ENCODE measurements at regions not wholly inside any gene's neighbourhood (a gene's known extent, or its start where the extent isn't known, plus 50 kb on each side); places are given as distances from the start of the nearest gene placed in this dataset.

DNA sequence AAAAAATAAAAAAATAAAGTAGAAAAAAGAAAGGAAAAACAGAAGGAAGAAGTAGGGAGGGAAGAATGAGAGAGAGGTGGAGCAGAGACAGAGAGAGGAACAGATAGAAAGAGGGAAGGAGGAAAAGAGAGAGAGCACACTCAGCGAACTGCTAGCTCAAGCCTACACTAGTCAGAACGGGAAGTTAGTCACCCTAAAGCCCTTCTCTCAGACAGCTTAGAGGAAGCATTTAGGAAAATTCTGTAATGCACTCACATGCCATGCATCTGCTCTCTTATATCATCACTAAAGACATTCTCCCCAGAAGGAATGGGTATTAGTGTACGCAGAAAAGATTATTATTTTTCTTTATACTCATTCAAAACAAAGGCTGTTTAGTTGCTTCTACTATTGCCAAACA is 68.1 kb upstream of the SULT1C3 start:
- Histone ChIP-seq H3K18ac (ENCODE audit: insufficient read length, low read depth, low read length) (no peak overlapping the region), H4K5ac (ENCODE audit: insufficient read length, low read depth, low read length) (no peak overlapping the region), H3K4me1 (ENCODE audit: insufficient read depth, low read length) (no peaks in the 10 kb centered on the region), H2BK15ac (ENCODE audit: low read depth, low read length) (no peak overlapping the region), H4K91ac (ENCODE audit: insufficient read length, low read depth, low read length) (no peak overlapping the region), H3K9me3 (ENCODE audit: control insufficient read depth, low read depth, low read length) (no peaks in the 10 kb centered on the region), H2BK120ac (ENCODE audit: low read depth, low read length, poor library complexity, severe bottlenecking) (no peak overlapping the region), H3K4me2 (ENCODE audit: insufficient read depth, insufficient read length, low read length) (no peak overlapping the region), H3K4ac (ENCODE audit: low read depth, low read length) (no peak overlapping the region), H3K14ac (ENCODE audit: insufficient read depth, low read length) (no peak overlapping the region), H2AK5ac (ENCODE audit: insufficient read length, low read length) (no peak overlapping the region), H3K23ac (ENCODE audit: insufficient read length, low read depth, low read length) (no peak overlapping the region), H2BK5ac (ENCODE audit: insufficient read length, low read length) (no peak overlapping the region), H2BK12ac (ENCODE audit: insufficient read length, low read depth, low read length) (no peak overlapping the region), H2BK20ac (ENCODE audit: low read depth, low read length, poor library complexity, severe bottlenecking) (no peak overlapping the region), H3K79me2 (ENCODE audit: insufficient read depth, low read length) (no peaks in the 10 kb centered on the region; the same call in 1 of the 2 replicates), H4K8ac (replicated peaks; ENCODE audit: insufficient read length, low read depth, low read length) (no peak overlapping the region), H3K56ac (ENCODE audit: insufficient read length, low read depth, low read length) (no peak overlapping the region), H3K27ac (ENCODE audit: insufficient read length, low read depth, low read length) (no peak overlapping the region), H3T11ph (ENCODE audit: low read length) (no peak overlapping the region), H3K9ac (ENCODE audit: extremely low read depth, insufficient read length, low read length) (no peak overlapping the region), H4K20me1 (ENCODE audit: control insufficient read depth, insufficient read depth, insufficient read length) (no peaks in the 10 kb centered on the region), H3K27me3 (ENCODE audit: insufficient read depth, low read length) (no peaks in the 10 kb centered on the region), H2AFZ (ENCODE audit: low read length) (no peak overlapping the region), H3K79me1 (ENCODE audit: insufficient read depth, low read depth, low read length, poor library complexity, severe bottlenecking) (no peaks in the 10 kb centered on the region), H3K23me2 (ENCODE audit: insufficient read length, low read depth, low read length, poor library complexity, severe bottlenecking) (no peaks in the 10 kb centered on the region)
- Mint-ChIP-seq H3K4me1 (peaks cover 2 to 3% of the 10 kb centered on the region in 2 experiments; a peak in 2 of 4 replicates), H3K27ac (no peak overlapping the region), H3K36me3 (ENCODE audit: insufficient read depth in 1 of 3, low read depth in 3 of 3) (no peaks in the 10 kb centered on the region), H3K27me3 (ENCODE audit: low read depth) (no peaks in the 10 kb centered on the region), H3K9me3 (no peaks in the 10 kb centered on the region), H3K4me3 (no peak overlapping the region)
- TF ChIP-seq, protein P1, sequence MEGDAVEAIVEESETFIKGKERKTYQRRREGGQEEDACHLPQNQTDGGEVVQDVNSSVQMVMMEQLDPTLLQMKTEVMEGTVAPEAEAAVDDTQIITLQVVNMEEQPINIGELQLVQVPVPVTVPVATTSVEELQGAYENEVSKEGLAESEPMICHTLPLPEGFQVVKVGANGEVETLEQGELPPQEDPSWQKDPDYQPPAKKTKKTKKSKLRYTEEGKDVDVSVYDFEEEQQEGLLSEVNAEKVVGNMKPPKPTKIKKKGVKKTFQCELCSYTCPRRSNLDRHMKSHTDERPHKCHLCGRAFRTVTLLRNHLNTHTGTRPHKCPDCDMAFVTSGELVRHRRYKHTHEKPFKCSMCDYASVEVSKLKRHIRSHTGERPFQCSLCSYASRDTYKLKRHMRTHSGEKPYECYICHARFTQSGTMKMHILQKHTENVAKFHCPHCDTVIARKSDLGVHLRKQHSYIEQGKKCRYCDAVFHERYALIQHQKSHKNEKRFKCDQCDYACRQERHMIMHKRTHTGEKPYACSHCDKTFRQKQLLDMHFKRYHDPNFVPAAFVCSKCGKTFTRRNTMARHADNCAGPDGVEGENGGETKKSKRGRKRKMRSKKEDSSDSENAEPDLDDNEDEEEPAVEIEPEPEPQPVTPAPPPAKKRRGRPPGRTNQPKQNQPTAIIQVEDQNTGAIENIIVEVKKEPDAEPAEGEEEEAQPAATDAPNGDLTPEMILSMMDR (conservative IDR thresholded peaks at IDR 0.05) = no peak
- no peak for DNase-seq
- WGBS (ENCODE audit: extremely low coverage, insufficient read length, low lambda C conversion rate) = no CpG with 5 or more reads among the region's 3 CpGs
